ENCODE measurements at regions not wholly inside any gene's neighbourhood (a gene's known extent, or its start where the extent isn't known, plus 50 kb on each side); places are given as distances from the start of the nearest gene placed in this dataset.

- Histone ChIP-seq H3K4me3 (replicated peaks in 1 of 3; ENCODE audit: insufficient read depth in 1 of 3, low read depth in 1 of 3, low read length in 3 of 3) (no peak overlapping the region), H4K20me1 (replicated peaks; ENCODE audit: control insufficient read depth, extremely low read depth, insufficient read depth, low read length) (no peaks in the 10 kb centered on the region), H3K36me3 (ENCODE audit: control insufficient read depth in 2 of 2, extremely low read depth in 1 of 2, insufficient read depth in 2 of 2, low read length in 2 of 2) (no peaks in the 10 kb centered on the region), H3K27me3 (ENCODE audit: control insufficient read depth in 2 of 2, insufficient read depth in 2 of 2, low read length in 2 of 2) (no peaks in the 10 kb centered on the region), H3K9me1 (replicated peaks; ENCODE audit: control insufficient read depth, extremely low read depth, insufficient read depth, low read length) (no peaks in the 10 kb centered on the region), H3K79me2 (ENCODE audit: control insufficient read depth, insufficient read depth, low read length) (no peaks in the 10 kb centered on the region), H3K9me3 (replicated peaks; ENCODE audit: control insufficient read depth, insufficient read depth, low read length) (no peaks in the 10 kb centered on the region), H3K4me2 (ENCODE audit: insufficient read depth, low read length) (no peak overlapping the region), H3K27ac (ENCODE audit: insufficient read depth, low read depth, low read length) (no peak overlapping the region), H3K9ac (replicated peaks; ENCODE audit: extremely low read depth, insufficient read depth, low read length) (no peak overlapping the region), H2AFZ (ENCODE audit: low read depth, low read length) (no peak overlapping the region), H3K4me1 (ENCODE audit: control insufficient read depth, extremely low read depth, insufficient read depth, low read length) (no peaks in the 10 kb centered on the region)
- BruUV-seq (replicated peaks): no TSS peak
- POLR2A ChIA-PET: no interaction called here
- intact Hi-C loops (cut with micrococcal nuclease) (no loop called here), dilution Hi-C loops (cut with MboI; ENCODE audit: extremely low pct_ligation_motif_present, low sequenced_read_pairs) (no loop called here)
- FAIRE-seq (no peak), DNase-seq (ENCODE audit: low read depth, low spot score) (no peak)
- CTCF ChIA-PET: interaction anchor here (1.9 kb wide), 1 partner anchor 199 kb away, joined by 6 read pairs; no protein-coding TSS in a partner anchor
- TF ChIP-seq CTCF (IDR thresholded peaks at IDR 0.05; ENCODE audit: extremely low read depth in 1 of 2, insufficient read depth in 1 of 2, low read depth in 1 of 2, low read length in 2 of 2) (no peak), EZH2 (IDR thresholded peaks at IDR 0.05; ENCODE audit: borderline replicate concordance, low read depth, low read length, severe bottlenecking) (no peak), FOS (IDR thresholded peaks at IDR 0.05; ENCODE audit: borderline replicate concordance, insufficient read depth, low read length) (no peak), POLR2A (IDR thresholded peaks at IDR 0.05; ENCODE audit: low read depth, low read length) (no peak), JUN (IDR thresholded peaks at IDR 0.05; ENCODE audit: borderline replicate concordance, insufficient read depth, insufficient read length, low read depth) (no peak), GATA2 (IDR thresholded peaks at IDR 0.05; ENCODE audit: insufficient read depth, insufficient read length, low read depth, low read length) (no peak), MAX (IDR thresholded peaks at IDR 0.05; ENCODE audit: insufficient read depth, insufficient read length) (no peak), POLR2AphosphoS5 (IDR thresholded peaks at IDR 0.05; ENCODE audit: insufficient read depth, low read depth, low read length) (no peak), MYC (IDR thresholded peaks at IDR 0.05; ENCODE audit: low read depth, low read length) (no peak)
These were observed 77.2 kb upstream of the PTPRZ1 start for GRCh38 chr7:121795736-121796135.
